HG03139 (cell line): ENCODE measurements at regions not wholly inside any gene's neighbourhood (a gene's known extent, or its start where the extent isn't known, plus 50 kb on each side); places are given as distances from the start of the nearest gene placed in this dataset.

ENCODE experiments used
- ATAC-seq: cut with Tn5 transposase; IDR thresholded peaks from one replicate; pipeline ENCODE4 v1.9.1; 2021; ENCODE audit not compliant: unreplicated experiment

DNA sequence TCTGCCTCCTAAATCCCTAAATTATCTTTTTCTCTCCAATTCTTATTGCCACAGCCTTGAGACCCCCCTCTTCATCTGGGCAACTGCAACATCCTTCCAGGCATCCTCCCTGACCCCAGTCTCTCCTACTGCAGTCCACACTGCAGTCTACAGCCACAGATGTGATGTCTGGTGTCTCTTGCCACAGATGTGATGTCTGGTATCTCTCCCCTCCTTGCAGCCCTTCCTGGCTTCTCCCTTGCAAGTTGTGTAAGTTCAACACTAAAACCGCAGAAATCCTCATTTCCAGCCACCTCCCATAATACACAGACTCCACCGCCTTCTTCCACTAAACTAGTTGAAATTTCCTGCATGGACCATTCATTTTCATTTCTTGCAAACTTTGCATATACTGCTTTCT lies 113.1 kb upstream of the DDX18 start:
- ATAC-seq = no peak

DNA sequence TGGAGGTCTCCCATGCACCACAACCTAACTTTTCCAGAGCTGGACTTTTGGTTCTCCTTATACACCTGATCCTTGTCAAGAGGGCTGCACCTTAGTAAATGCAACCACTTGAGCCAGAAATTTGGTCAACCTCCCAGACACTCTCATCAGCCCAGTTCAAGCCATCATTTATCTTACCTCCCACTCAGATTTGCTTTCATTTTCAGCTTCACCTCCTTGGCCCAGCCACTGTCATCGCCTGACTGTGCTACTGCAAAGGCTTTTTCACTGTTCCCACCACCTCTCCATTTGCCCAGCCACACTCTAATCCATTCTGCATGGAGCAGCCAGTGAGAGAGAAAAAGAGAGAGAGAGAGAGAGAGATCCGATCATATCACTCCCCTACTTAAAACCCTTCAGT lies 112.4 kb upstream of the DDX18 start:
- ATAC-seq = no peak

DNA sequence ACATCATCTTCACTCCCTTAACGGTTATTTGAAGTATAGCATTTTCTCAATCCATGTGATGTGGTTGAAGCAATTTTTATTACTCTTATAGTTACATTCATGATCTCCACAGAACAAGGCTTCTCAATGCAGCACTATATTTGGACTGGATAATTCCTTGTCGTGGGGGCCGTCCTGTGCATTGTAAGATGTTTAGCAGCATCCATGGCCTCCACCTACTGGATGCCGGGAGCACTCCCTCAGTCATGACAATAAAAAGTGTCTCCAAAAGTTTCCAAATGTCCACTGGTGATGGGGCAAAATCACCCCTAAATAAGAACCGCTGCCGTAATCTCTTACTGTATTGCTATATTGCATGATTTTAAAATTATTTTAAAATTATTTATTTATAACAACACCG lies 110.6 kb upstream of the DDX18 start:
- ATAC-seq = no peak

DNA sequence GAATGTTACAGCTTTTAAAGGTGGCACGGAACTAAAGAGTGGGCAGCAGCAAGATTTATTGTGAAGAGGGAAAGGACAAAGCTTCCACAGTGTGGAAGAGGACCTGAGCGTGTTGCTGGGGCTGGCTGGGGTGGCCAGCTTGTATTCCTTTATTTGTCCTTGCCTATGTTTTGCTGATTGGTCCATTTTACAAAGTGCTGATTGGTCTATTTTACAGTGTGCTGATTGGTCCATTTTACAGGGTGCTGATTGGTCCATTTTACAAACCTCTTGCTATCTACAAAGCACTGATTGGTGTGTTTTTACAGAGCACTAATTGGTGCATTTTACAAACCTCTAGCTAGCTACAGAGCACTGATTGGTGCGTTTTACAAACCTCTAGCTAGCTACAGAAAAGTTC lies 109.7 kb upstream of the DDX18 start:
- ATAC-seq = no peak

DNA sequence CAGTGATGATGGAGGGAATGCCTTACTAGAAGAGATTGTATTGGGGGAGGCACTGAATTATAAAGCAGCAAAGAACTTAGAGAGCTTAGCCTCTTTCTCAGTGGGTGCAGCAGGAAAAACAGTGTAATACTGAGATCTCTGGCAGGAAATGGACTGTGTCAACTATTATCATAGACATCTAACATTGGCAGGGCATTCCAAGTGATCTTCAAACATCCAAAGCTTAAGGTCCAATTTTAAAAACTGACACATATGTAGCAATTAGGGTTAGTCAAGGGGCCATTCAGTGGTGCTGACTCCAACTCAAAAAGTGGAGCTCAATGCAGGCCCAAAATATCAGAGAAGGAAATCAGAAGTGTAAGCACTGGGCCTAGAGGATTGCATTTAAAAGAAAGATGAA lies 106.6 kb upstream of the DDX18 start:
- no peak for ATAC-seq

DNA sequence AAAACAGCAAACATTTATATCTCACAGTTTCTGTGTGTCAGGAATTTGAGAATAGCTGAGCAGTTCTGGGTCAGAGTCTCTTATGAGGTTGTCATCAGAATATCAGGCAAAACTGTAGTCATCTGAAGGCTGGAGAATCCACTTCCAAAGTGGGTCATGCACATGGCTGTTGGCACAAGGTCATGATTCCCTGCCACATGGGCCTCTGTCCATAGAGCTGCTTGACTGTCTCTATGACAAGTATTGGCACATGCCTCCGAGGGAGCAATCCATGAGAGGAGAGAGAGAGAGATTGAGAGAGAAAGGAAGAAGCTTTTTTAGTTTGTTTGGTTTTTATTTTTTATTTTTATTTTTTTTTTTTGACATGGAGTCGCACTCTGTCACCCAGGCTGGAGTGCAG lies 101.8 kb upstream of the DDX18 start:
- no peak for ATAC-seq

DNA sequence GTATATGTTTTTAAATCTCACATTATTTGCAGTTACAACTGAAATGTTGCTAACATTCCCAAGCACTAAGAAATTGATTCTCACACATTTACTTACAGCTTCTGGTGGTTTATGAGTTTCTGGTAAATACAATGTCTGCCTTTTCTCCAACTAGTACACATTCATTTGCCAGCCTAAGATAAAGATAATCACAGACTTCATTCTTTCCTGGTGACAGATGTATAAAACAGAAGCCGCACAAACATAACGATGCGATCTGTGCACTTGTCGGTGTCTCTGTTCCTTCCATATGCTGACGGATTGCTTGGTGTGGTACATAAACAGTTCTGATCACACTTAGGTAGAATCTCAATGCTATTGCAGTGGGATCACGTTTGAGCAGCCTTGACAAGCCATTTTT lies 100.4 kb upstream of the DDX18 start:
- ATAC-seq = no peak

DNA sequence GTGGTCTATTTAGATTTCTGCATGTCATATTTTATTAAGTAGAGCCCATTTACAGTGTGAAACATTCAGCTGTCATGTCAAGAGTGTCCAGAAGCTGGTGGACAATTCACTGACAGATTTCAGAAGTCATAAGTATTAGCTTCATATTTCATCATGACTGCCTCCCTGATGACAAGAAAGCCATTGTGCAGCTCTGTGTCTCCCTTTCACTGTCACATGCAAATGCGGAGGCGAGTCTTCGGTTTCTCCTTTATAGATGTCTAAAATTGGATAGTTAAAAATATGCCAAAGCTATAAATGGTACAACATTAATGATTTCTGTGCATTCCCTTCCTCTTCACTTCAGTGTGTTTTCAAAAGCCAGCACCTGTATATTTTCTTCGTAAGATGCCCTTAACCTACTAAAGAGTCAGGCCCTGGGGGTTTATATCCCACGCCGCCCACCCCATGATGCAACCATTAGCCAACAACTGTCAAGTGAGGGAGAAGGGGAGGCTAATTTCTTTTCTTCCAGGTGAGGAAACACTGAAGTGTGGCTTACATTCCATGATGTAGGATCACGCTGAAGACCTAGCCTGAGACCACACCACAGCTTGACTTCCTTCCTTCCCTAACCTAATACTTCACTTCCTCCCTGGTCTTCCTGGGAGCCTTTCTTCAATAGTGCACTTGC lies 99.6 kb upstream of the DDX18 start:
- no peak for ATAC-seq

DNA sequence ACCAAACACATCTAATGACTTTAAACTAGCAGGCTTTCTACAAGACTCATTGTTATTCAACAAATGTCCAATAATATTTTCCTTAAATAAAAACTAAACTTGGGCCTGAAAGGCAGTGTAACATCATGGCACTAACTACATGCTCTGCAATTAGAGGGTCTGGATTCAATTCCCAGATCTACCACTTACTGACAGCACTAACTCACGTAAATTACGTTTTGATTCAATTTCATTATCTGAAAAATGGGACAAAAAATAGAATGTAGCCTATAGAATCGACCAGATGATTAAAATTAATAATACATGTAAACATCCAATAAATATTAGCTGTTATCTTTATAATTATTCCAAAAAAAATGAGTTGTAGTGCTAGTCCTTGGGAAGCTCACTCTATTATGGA lies 98.0 kb upstream of the DDX18 start:
- no peak for ATAC-seq

DNA sequence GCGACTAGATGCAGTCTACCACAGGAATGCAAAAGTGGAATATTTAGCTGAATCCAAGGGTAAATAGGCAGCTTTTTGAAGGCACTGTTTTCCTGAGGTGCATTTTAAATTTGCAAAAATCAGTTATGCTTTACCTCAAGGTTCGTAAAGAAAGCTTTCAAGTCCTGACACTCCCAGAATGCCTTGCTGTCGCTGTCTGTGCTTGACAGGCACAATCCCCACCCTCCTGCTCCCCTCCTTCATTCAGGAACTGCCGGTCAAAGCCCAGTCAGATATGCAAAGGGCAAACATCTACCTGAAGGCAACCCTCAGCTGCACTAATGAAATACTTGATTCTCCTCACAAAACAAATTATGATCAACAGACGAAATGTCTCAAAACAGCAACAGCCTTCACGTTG lies 97.4 kb upstream of the DDX18 start:
- ATAC-seq = no peak

DNA sequence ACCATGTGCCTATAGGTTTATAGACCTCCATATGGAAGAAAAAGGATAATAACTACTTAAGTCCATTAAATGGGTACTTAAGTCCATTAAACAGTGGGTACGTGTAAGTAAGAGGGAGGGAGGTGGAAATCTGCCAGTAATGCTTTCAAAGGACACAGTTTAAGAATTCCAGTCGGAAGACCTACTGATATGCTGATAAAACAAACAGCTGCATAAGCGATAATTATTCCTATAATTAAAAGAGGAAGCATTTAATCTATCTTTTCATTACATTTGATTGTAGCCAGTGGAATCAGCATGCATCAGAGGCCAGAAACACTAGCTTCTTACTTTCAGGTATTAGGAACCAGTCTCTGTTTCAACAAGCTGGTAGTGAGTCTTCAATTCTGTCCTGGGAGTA lies 96.4 kb upstream of the DDX18 start:
- no peak for ATAC-seq

DNA sequence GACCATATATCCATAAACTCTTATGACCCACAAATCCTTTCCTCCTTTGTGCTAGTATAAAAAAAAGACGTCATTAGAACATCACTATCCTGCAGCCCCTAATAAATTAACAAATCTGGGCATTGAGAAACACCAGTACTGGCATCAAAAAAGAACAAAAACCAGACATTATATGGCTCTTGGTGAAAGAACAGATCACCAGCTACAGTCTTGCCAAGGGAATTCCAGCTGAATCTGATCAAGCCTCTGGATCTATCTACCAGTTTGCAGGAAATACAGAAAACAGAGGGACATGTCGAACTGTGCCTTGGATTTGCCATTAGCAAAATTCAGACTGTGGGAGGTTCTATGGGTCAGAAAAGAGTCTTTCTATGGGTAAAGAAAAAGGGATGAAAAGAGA lies 93.7 kb upstream of the DDX18 start:
- ATAC-seq = no peak

DNA sequence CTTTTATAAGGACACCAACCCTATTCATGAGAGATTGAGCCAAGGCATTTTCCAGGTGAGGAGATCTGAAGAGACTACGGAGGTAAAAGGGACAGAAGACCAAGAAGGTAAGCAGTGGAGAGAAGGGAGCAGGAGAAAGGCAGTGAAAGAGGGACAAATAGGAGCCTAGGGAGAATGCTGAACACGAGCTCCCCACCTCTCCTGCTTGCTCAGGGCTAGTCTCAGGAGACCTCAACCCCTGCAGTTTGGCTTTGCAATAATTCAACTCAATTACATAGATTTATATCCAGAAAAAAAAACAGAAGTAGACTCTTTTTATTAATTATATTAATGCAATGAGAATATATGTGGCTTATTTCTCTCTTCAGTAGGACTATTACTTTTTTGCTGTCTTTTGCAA lies 91.0 kb upstream of the DDX18 start:
- ATAC-seq = no peak

DNA sequence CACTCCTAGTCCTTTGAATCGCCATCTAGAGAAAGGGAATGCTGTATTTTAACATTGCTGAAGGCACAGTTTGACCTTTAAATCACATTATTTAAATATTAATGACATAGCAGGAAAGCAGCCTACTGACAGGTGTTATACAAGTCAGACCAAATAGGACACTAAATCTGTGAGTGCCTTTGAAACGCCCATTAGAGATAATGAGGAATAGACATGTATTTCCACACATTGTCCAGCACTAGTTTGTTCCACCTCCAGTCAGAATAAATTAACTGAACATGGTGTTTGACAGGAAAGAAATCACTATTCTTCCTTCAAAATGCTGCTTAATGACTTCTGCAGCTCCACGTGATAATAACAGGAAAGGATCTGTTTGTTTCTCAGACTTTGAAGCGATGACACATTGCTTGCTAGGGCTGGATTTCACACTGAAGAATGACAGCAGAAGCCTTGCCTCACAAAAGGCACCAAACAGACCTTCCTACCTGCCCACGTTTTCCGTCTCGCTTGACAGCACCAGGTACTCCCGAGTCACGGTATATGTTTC lies 90.5 kb upstream of the DDX18 start:
- no peak for ATAC-seq

DNA sequence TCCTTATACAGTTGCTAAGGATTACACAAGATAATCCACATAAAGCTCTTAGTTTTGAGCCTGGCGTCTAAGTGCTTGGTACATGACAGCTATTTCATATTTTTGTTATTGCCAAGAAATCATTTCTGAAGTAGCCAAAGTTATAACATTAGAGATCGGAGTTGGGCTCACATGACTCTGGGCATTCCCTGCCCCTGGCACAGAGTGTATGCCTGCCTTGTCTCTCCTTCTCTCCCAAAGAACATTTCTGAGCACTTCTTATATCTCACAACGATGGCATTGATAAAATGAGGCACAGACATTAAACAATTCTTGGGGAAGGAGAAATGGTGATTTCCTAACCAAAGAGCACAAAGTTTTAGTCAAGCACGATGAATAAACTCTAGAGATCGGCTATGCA lies 87.7 kb upstream of the DDX18 start:
- no peak for ATAC-seq

DNA sequence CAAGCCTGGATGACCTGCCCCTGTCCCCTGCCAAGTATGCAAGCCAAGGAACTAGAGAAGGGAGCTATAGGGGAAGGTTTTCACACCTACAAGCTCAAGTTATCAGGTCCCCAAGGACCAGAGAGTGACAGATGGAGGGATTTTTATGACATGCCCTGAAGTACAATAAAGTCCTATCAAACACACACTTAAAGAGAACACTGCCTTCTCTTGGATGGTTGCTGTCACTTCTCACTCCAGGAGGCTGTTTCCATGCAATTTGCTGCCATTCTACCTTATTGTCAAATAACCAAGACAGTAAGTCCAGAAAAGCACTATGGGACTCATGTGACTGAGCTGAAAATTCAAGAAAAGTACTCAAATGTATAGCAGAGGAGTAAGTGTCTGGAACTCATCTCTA lies 76.6 kb upstream of the DDX18 start:
- ATAC-seq = no peak

DNA sequence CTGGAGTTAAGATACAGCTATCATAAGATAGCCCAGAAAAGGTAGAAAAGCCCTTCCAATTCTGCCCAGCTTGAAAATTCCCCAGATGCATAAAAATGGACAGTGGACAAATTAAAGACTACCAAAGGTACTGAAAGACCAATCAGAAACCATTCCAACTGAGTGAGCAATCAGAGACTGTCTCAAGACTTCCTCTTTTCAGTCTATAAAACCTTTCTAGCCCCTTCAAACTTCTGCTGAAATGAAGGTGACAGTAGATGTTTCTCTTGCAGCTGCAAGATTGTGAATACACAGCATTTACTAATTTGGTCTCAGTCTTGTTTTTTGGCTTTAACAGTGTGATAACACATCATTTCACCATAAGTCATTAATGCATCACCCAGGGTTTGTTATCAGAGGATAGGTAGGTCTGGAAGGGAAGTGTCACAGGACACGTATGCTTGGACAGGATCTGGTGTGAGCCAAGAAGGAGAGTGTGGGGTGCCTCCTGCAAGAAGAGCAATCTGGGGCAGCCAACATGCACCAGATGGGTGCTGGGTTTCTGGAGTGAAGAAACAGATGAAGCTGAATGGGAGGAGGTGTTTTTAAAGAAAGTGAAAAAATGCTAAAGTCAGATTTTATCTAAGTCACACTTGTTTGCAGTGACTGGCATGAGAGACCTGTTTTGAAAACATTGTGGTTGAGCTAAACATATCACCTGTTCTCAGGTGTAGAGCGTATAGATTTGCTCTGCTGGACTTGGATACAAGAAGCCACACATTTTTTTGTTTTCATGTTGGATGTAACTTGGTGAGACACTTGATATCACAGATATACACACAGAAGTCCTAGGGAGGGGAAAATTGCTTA lies 75.3 kb upstream of the DDX18 start:
- no peak for ATAC-seq

DNA sequence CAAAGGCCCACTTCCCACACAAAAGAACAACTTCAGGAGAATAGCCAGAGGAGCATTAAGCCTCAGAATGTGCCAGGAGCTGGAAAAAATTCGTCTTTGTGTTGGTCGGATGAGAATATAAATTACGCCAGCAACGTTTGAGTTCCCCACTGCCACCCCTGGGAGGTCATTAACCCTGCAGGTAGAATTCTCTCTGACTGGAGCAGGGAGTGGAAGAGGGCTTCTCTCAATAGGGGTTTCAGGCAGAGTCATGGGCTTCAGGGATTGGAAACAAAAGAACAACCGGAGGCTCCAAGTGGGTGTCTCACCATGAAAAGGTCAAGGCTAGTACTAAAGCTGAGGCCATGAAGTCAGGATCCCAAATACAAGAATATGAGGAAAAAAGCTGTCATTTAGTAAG lies 69.0 kb upstream of the DDX18 start:
- ATAC-seq = no peak

DNA sequence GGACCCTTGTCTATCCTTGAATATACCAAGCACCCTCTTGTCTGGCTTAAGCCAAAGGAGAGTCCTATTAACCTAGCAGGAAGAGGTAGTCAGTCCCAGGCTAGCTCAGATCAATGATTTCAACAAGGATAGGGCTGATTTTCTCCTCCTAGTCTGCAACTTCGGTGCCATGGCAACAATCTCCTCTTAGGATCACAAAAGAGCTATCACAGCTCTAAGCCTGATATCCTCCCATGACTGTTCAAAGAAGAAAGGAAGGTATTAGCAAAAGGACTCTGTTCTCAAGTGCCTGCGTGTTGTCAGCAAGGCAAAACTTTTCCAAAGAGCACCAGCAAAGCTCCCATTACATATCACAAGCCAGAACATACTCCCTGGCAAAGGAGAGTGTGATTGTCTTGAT lies 58.7 kb upstream of the DDX18 start:
- ATAC-seq = no peak

DNA sequence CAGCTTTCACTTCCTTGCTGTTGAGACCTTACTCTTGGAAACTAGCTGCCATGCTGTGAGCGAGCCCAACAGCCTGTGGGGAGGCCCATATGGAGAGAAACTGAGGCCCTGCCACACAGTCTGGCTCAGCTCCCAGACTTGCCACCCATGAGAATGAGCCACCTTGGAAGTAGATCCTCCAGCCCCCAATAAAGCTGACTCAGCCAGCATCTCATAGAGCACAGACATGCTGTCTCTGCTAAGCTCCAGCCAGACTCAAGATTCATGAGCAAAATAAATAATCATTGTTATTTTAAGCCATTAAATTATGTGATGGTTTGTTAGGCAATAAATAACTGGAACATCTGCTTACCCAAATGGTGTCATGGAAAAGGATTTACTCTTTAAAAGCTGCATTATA lies 53.6 kb upstream of the DDX18 start:
- ATAC-seq = no peak

DNA sequence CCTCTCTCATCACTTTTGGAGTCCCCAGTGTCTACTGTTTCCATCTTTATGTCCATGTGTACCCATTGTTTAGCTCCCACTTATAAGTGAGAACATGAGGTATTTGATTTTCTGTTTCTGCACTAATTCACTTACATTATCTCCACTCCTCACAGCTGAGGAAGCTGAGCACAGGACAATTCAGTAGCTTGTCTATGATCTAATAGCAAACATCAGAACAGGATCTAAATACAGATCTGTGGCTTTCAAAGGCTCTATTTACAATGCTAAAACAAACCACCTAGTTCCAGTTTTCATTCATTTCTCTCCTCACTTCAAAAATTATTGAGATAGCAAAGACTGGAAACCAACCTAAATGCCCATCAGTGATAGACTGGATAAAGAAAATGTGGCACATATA lies 52.0 kb upstream of the DDX18 start:
- ATAC-seq = no peak

DNA sequence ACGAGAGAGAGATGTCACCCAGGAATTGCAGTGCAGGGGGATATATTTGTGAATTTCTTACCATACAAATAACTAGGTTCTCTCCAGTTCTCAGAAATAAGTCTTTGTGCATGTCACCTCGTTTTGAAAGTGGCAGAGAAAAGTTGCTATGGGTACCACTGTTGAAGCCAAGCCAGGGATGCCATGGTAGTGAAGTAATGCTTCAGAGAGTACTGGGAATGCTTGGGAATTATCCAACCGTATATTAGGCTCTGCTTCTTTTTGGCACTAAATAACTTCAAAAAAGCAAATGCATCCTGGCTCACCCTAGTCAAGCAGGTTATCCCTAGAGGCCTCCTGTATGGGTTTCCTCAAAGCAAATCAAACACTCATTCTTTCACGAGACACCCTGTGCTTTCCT lies 50.7 kb upstream of the DDX18 start:
- ATAC-seq = no peak
